IMR-90 (cell line): ENCODE measurements at regions not wholly inside any gene's neighbourhood (a gene's known extent, or its start where the extent isn't known, plus 50 kb on each side); places are given as distances from the start of the nearest gene placed in this dataset.
"Not testable (repeated sequence)": the region's sequence is repeated elsewhere in the genome, so short reads cannot be mapped to it uniquely, and the experiment has no call there.

Experiments used
- BHLHE40 ChIP-seq: fragments of 150-350 bp; IDR thresholded peaks from 2 replicates; pipeline ENCODE4 v1.6.1; 2016; ENCODE audit warnings: mild to moderate bottlenecking, low read depth, low read length
- CEBPB ChIP-seq: IDR thresholded peaks from 2 replicates; pipeline ENCODE4 v1.6.1; 2012; ENCODE audit warnings: low read depth, low read length, improper control_type of control experiment
- CHD1 ChIP-seq: IDR thresholded peaks from 2 replicates; pipeline ENCODE4 v1.6.1; 2012; ENCODE audit warnings: low read depth, low read length, improper control_type of control experiment
- CTCF ChIP-seq: conservative IDR thresholded peaks from 2 replicates; pipeline ENCODE4 v1.5.1; 2012; ENCODE audit warnings: mild to moderate bottlenecking, low read depth, low read length, improper control_type of control experiment
- ELK1 ChIP-seq: fragments of 150-350 bp; IDR thresholded peaks from 2 replicates; pipeline ENCODE4 v1.6.1; 2016; ENCODE audit warnings: low read depth, mild to moderate bottlenecking, low read length, moderate library complexity, borderline replicate concordance
- MAFK ChIP-seq: IDR thresholded peaks from 2 replicates; pipeline ENCODE4 v1.6.1; 2012; ENCODE audit warnings: low read depth, low read length, improper control_type of control experiment
- MXI1 ChIP-seq: IDR thresholded peaks from 2 replicates; pipeline ENCODE4 v1.6.1; 2012; ENCODE audit warnings: low read depth, mild to moderate bottlenecking, low read length, moderate library complexity, borderline replicate concordance
- POLR2A ChIP-seq: IDR thresholded peaks from 2 replicates; pipeline ENCODE4 v1.6.1; 2012; ENCODE audit warnings: mild to moderate bottlenecking, low read depth, low read length
- RAD21 ChIP-seq: IDR thresholded peaks from 2 replicates; pipeline ENCODE4 v1.6.1; 2012; ENCODE audit warnings: low read length, improper control_type of control experiment
- RCOR1 ChIP-seq: IDR thresholded peaks from 2 replicates; pipeline ENCODE4 v1.6.1; 2012; ENCODE audit warnings: mild to moderate bottlenecking, low read length, improper control_type of control experiment; ENCODE audit not compliant: insufficient replicate concordance
- RFX5 ChIP-seq: IDR thresholded peaks from 2 replicates; pipeline ENCODE4 v1.8.0; 2012; ENCODE audit warnings: low read depth, mild to moderate bottlenecking, low read length, moderate library complexity
- SMC3 ChIP-seq: fragments of 150-350 bp; IDR thresholded peaks from 2 replicates; pipeline ENCODE4 v1.6.1; 2016; ENCODE audit warnings: low read depth, mild to moderate bottlenecking, antibody characterized with exemption, low read length, moderate library complexity
- USF2 ChIP-seq: fragments of 150-350 bp; IDR thresholded peaks from 2 replicates; pipeline ENCODE4 v1.6.1; 2017; ENCODE audit warnings: mild to moderate bottlenecking, antibody characterized with exemption, low read length, low read depth

- TF ChIP-seq MXI1, CTCF, POLR2A, CEBPB, RCOR1, CHD1, USF2, SMC3, ELK1, RFX5, MAFK, RAD21, BHLHE40: not testable (repeated sequence)
Observed at GRCh38 chr9:78409928-78410510, 113.1 kb downstream of the PSAT1 start.
